HepG2 (cell line): ENCODE measurements at regions not wholly inside any gene's neighbourhood (a gene's known extent, or its start where the extent isn't known, plus 50 kb on each side); places are given as distances from the start of the nearest gene placed in this dataset.
A peak's percentile ranks its signal among the peaks of the same experiment; 100 is the strongest.

ENCODE experiments used
- ARNT2 ChIP-seq: sonication (generic); formaldehyde crosslinking; IDR thresholded peaks from 2 replicates; pipeline ENCODE4 v1.8.0; 2022; ENCODE audit warnings: mild to moderate bottlenecking, low read depth, missing genetic modification reagents, moderate library complexity
- BATF2 ChIP-seq: sonication (generic); formaldehyde crosslinking; IDR thresholded peaks from 2 replicates; pipeline ENCODE4 v1.8.0; 2022; ENCODE audit warnings: mild to moderate bottlenecking, missing genetic modification reagents, moderate library complexity
- JARID2 ChIP-seq: sonication (generic); formaldehyde crosslinking; IDR thresholded peaks from 2 replicates; pipeline ENCODE4 v1.8.1; 2023; ENCODE audit warnings: missing genetic modification reagents, inconsistent platforms; ENCODE audit not compliant: insufficient replicate concordance
- MNT ChIP-seq: fragments of 450-650 bp; IDR thresholded peaks from 2 replicates; pipeline ENCODE4 v1.6.1; 2016
- PRDM15 ChIP-seq: sonication (generic); formaldehyde crosslinking; IDR thresholded peaks from 2 replicates; pipeline ENCODE4 v1.4.0; 2020; ENCODE audit warnings: missing genetic modification reagents
- RFXAP ChIP-seq: sonication (generic); formaldehyde crosslinking; IDR thresholded peaks from 2 replicates; pipeline ENCODE4 v1.4.0; 2020; ENCODE audit warnings: missing genetic modification reagents, borderline replicate concordance
- SKI ChIP-seq: fragments of 450-650 bp; IDR thresholded peaks from one replicate; pipeline ENCODE4 v1.6.1; 2018; ENCODE audit warnings: mild to moderate bottlenecking; ENCODE audit not compliant: partially characterized antibody
- SMAD1 ChIP-seq: sonication (generic); formaldehyde crosslinking; IDR thresholded peaks from 2 replicates; pipeline ENCODE4 v1.4.0; 2020; ENCODE audit warnings: missing genetic modification reagents, low read depth, mild to moderate bottlenecking, borderline replicate concordance
- WIZ ChIP-seq: sonication (generic); formaldehyde crosslinking; IDR thresholded peaks from 2 replicates; pipeline ENCODE4 v1.5.1; 2020; ENCODE audit warnings: mild to moderate bottlenecking, missing genetic modification reagents
- ZBTB7B ChIP-seq: sonication (generic); formaldehyde crosslinking; IDR thresholded peaks from 2 replicates; pipeline ENCODE4 v1.4.0; 2020; ENCODE audit warnings: missing genetic modification reagents
- ZGPAT ChIP-seq: IDR thresholded peaks from 2 replicates; pipeline ENCODE4 v1.6.1; 2016; ENCODE audit warnings: mild to moderate bottlenecking
- ZNF441 ChIP-seq: sonication (generic); formaldehyde crosslinking; IDR thresholded peaks from 2 replicates; pipeline ENCODE4 v1.7.0; 2021; ENCODE audit warnings: missing genetic modification reagents, borderline replicate concordance
- ZNF589 ChIP-seq: sonication (generic); formaldehyde crosslinking; conservative IDR thresholded peaks from 2 replicates; pipeline ENCODE4 v1.8.0; 2022; ENCODE audit warnings: mild to moderate bottlenecking, moderate library complexity, missing genetic modification reagents
- ZNF597 ChIP-seq: sonication (generic); formaldehyde crosslinking; IDR thresholded peaks from 2 replicates; pipeline ENCODE4 v1.5.0; 2020; ENCODE audit warnings: missing genetic modification reagents
- ZNF674 ChIP-seq: sonication (generic); formaldehyde crosslinking; IDR thresholded peaks from 2 replicates; pipeline ENCODE4 v1.5.0; 2020; ENCODE audit warnings: low read depth, mild to moderate bottlenecking, missing genetic modification reagents
- ZSCAN5A ChIP-seq: sonication (generic); formaldehyde crosslinking; IDR thresholded peaks from 2 replicates; pipeline ENCODE4 v1.8.0; 2022; ENCODE audit warnings: mild to moderate bottlenecking, missing genetic modification reagents, borderline replicate concordance
- TF ChIP-seq, protein P1 (sequence below): sonication (generic); formaldehyde crosslinking; IDR thresholded peaks from 2 replicates; pipeline ENCODE4 v1.9.0; 2021; ENCODE audit warnings: missing genetic modification reagents, borderline replicate concordance

DNA sequence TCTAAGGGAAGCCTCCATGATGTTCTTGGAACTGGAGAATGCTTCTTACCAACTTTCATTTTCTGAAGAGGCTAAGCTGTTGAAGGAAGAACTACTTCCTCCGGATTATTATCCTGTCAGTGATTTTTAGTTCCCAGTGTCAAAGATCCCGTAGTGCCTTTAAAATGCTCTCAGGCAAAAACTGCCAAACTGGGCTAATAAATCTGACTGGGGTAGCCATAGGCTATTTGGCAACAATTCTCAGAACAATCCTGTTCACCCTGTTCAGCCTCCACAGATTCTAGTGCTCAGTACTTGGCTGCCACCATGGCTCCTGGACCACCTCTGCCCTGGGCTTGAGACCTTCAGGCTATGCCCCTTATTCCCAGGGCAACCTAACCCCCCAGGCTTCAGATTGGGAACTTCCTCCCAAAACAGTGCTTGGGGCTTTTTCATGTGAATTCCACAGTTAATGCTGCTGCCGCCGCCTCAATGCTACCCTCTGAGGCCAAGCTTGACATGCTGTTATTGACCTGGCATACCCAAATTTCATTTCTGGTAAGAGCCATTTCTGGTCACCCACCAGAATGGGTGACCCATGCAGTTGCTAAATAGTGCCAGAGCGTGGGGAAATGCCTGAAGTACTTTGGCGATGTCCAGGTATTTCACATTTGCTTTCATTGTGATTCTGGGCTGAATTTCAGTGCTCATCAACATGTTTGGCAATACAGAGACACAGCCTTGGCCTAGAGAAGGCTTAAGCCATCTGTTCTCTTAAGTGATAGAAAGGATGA is 110.0 kb upstream of the ARHGAP5 start (continued):
- TF ChIP-seq ZGPAT (CRISPR knock-in tag) = no peak
- TF ChIP-seq ZNF597 = no peak
- no peak for TF ChIP-seq ZNF589 (CRISPR knock-in tag)
- TF ChIP-seq ZNF674 (CRISPR knock-in tag) = no peak
- no peak for TF ChIP-seq MNT
- no peak for TF ChIP-seq ZBTB7B (CRISPR knock-in tag)
- peak; percentile 13 for TF ChIP-seq JARID2 (CRISPR knock-in tag)
- TF ChIP-seq ARNT2 (CRISPR knock-in tag) = no peak
- TF ChIP-seq SMAD1 = no peak
- TF ChIP-seq, protein P1, sequence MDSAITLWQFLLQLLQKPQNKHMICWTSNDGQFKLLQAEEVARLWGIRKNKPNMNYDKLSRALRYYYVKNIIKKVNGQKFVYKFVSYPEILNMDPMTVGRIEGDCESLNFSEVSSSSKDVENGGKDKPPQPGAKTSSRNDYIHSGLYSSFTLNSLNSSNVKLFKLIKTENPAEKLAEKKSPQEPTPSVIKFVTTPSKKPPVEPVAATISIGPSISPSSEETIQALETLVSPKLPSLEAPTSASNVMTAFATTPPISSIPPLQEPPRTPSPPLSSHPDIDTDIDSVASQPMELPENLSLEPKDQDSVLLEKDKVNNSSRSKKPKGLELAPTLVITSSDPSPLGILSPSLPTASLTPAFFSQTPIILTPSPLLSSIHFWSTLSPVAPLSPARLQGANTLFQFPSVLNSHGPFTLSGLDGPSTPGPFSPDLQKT (CRISPR knock-in tag) = no peak
- TF ChIP-seq PRDM15 (CRISPR knock-in tag) = no peak
- no peak for TF ChIP-seq BATF2 (CRISPR knock-in tag)
- no peak for TF ChIP-seq RFXAP (CRISPR knock-in tag)
- TF ChIP-seq ZNF441 (CRISPR knock-in tag) = no peak
- TF ChIP-seq SKI = no peak
- TF ChIP-seq ZSCAN5A (CRISPR knock-in tag) = 0 out of 2 replicates have a peak, but pooled peaks have one; percentile 26
- TF ChIP-seq WIZ (CRISPR knock-in tag) = no peak
